LNCAP (cell line): ENCODE measurements at regions not wholly inside any gene's neighbourhood (a gene's known extent, or its start where the extent isn't known, plus 50 kb on each side); places are given as distances from the start of the nearest gene placed in this dataset.

ENCODE experiments used
- CTCF ChIP-seq: fragments of 450-650 bp; IDR thresholded peaks from 2 replicates; pipeline ENCODE4 v1.5.1; 2017; ENCODE audit warnings: mild to moderate bottlenecking

- no peak for TF ChIP-seq CTCF
Observed at GRCh38 chr1:244207042-244207934, 156.2 kb downstream of the ZBTB18 start.

- TF ChIP-seq CTCF = no peak
Observed at GRCh38 chr1:244207935-244208244, 156.8 kb downstream of the ZBTB18 start.

DNA sequence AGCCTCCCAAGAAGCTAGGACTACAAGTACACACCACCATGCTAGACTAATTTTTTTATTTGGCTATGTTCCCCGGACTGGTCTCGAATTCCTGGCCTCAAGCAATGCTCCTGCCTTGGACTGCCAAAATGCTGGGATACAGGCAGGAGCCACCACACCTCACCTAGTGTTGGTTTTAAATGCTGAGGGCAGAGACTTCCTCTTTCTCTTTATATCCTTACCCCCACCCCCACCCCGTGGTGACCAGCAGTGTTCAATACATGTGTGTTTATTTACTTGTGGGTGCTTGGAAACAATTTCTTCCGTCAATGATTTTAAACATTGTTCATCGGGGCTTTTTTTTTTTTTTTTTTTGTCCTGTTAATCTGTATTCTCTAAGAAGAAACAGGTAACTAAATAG is 158.9 kb downstream of the ZBTB18 start:
- no peak for TF ChIP-seq CTCF

DNA sequence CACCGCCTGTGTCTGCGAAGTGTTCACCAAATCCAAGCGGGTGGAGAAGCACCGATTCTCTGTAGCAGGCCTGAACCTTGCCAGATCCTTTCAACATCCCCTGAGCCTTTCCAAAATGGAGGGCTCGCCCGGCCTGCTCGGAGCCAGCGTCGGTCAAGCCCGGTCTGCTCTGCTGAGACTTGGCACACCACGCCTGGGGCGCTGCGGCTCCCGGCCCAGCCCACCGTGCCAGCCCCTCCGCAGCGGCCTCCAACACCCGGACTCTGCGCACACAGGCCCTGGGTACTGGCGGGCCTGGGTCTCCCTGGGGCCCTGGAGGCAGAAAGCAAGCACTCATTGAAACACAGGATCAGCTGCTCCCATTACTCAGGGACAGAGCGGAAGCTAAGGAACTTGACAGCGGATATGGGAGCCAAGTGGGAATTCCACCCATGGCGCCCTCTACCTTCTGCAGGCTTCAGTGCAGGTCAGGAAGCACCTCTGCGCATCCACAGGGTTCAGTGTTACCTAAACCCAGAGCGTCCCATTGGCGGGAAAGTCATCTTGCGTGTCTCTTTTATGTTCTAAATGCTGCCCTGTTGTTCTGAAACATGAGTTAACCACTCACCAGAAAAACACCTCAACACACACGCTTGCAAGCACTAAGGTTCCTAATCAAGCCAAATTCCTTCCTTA is 159.9 kb downstream of the ZBTB18 start:
- peak; percentile 59 for TF ChIP-seq CTCF

DNA sequence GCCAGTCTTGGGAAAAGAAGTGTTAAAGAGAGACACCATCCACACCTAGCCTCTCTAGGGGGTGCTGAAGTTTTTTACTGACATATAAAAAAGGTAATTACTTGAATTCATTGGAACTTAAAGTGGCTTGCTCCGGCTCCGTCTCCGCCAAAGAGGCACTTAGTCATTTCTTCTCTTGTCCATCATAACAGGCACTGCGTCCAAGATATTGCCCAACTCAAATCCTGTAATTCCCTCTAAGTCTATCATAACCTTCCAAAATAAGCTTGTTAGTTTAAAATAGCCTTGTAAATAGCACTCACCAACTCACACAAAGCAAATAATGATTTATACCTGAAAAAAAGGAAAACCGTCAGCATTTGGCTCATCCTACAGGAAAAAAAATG is 160.5 kb downstream of the ZBTB18 start:
- no peak for TF ChIP-seq CTCF

DNA sequence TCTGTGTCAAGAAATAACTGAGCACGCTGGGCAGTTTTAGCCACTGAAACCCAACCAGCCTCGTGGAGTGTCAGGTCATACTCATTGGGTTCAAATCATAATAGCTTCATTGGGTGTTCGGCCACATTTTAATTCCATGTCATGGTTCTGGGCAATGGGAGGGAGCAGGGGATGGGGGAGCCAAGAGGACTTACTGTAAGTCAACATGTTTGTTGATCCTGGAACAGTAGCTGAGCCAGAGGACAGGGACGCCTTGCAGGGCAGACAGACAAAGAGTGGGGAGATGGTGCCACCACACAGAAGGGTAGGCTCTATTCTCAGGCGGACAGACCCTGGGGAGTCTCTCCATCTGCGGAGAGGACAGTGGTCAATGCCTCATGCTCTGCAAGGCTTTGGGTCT is 161.1 kb downstream of the ZBTB18 start:
- no peak for TF ChIP-seq CTCF

- no peak for TF ChIP-seq CTCF
Observed at GRCh38 chr1:244212797-244213475, 161.9 kb downstream of the ZBTB18 start.
